ENCODE measurements at regions not wholly inside any gene's neighbourhood (a gene's known extent, or its start where the extent isn't known, plus 50 kb on each side); places are given as distances from the start of the nearest gene placed in this dataset.
"Not testable (repeated sequence)": the region's sequence is repeated elsewhere in the genome, so short reads cannot be mapped to it uniquely, and the experiment has no call there.

DNA sequence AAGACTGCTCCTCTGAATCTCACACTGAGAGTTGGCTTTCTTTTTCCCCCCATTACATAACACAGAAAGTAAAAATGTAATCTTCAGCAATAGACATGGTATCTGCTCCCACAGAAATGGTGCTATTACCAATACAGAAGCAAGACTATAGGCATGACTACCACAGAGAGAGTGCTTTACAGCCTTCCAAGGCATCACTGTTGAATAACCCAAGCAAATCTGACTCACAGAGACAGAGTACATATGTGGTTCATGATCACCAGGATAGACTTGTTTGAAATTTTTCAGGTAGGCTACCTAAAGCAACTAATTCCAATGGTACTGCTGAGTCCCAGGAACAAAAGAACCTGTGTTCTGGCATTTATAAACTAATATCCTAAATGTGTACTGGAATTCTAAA, 1373.4 kb upstream of the C9orf72 start:
- DNase-seq = no peak

DNA sequence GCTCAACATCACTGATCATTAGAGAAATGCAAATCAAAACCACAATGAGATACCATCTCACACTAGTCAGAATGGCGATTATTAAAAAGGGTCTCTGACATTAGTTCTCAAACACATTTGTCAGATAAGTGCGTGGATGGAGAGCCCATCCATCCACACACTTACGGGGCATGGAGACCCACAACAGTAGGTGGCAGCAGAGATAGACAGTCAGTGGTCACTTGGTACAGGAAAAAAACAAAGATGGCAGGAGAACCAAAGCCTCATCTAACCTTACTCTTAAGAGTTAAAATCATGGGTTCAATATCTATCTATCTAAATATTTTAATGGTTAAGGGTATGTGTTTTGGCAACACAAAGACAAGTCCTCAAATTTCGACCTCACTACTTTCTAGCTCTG, 1378.7 kb upstream of the C9orf72 start:
- DNase-seq = no peak

DNA sequence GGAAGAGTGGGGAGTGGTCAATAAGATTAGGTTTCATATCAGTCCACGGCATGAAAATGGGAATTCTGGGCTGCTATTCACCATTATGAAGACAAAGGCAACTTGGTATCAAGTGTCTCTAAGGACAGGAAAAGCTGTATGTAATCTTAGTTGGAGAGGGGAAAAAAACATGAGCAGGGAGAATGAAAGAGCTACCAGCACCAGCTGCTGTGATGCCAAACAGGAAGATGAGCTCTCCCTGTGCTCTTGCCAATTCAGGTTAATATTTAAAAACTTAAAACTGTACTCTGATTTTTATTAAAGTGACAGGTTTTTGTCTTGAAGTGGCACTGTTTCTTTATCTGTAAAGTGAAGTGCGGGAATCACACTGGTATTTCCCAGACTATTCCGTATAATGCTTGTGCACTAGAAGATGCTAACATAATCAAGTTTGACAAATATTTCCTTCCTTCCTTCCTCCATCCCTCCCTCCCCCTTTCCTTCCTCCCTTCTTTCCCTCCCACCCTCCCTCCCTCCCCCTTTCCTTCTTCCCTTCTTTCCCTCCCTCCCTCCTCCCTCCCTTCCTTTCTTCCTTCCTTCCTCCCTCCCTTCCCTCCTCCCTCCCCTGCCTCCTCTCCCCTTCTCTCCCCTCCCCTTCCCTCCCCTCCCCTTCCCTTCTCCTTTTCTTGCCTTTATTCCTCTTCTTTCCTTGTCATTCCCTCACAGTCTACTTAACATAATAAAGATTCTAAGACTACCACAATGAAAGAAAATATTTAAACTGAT, 1383.0 kb upstream of the C9orf72 start:
- no peak for DNase-seq

DNA sequence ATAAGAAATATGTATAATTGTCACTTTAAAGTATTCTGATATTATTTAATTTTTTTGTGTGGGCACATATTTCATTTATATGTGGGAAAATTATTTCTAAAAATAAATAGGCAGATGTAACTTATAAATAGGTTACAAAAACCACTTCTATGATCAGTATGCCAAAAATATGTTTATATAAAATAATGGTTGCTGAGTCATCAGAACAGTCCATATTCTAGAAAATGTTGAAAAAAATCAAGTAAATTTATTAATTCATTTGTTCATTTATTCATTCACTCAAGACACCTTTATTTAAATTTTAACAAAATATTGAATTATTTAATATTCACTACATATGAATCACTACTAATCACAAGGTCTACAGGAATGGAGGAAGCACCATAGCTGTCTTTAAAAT, 1387.3 kb upstream of the C9orf72 start:
- DNase-seq = no peak

DNA sequence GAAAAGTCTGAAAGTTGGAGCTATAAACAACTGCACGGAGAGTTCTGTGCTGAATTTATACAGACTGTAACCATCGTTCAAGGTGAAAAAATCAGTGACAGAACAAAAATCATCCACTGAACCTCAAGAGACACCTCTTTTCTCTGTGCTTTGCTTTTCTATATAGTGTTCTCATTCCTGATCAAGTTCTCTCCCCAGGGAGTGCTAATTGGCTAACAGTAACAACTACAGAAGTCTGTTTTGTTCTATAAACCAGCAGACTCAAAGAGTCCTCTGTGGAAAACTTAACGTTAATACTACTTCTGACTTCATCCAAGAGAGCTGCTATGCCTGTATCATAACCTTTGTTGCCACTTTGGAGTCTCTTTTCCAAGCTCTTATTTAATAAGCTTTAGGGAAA, 1388.3 kb upstream of the C9orf72 start:
- DNase-seq = no peak

DNA sequence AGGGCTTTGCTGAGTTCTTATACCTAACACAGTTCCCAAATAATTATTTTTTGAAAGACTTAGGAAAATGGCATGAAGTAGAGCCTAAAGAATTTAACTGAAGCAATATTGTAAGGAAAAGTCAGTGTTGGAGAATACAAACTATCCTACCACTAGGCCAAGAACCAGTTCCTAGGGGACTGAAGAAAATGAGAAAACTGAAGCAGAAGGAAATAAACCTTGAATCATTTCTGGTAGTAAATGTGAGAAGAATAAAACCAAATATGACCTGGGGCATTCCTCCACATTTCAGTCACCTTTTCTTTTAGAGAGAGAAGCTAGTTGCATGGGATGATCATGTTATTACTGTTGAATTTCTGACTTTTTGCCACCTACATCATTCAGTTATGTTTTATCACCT, 1393.9 kb upstream of the C9orf72 start:
- DNase-seq = no peak

DNA sequence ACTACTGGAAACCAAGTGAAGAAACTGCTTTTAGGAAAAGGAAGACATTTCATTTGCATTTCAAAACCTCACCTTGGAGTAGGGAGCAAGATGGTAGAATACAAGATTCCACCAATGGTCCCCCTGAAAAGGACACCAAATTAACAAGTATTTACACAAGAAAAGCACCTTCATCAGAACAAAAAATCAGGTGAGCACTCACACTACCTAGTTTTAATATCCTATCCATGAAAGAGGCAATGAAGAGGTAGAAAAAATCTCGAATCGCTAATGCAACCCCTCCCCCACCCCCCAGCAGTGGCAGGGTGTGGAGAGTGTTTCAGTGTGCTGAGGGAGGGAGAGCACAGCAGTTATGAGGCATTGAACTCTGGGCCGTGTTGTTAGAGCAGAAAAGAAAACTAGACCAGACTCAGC, 1397.0 kb upstream of the C9orf72 start:
- no peak for DNase-seq

DNA sequence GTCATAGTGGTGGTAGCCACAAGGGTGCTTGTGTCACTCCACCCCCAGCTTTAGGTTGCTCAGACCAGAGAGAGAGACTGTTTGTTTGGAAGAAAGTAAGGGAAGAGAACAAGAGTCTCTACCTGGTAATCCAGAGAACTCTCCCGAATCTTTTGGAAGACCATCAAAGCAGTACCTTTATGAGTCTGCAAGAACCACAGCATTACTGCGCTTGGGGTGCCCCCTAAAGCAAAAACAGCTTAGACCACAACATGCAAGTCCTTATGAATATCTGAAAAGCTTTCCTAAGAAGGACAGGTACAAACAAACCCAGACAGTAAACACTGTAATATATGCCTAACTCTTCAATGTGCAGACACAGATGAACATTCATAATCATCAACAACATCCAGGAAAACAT, 1398.6 kb upstream of the C9orf72 start:
- no peak for DNase-seq

DNA sequence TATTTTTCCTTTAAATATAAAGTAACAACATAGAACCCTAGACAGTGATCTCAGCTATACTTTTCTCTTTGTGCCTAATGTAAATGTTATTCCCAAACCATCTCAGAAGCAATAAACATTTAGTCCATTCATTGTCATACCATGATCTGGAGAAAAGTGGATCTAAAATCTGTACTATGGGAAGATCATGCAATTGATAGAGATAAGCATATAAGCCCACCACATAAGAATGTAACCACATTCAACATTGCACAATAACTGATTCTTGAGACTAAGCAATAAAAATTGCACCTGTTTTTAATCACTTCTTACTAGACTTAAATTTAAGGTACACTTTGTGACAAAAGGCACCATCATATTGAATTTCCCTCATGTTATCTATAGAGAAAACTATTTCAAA, 1403.0 kb upstream of the C9orf72 start:
- DNase-seq = no peak

DNA sequence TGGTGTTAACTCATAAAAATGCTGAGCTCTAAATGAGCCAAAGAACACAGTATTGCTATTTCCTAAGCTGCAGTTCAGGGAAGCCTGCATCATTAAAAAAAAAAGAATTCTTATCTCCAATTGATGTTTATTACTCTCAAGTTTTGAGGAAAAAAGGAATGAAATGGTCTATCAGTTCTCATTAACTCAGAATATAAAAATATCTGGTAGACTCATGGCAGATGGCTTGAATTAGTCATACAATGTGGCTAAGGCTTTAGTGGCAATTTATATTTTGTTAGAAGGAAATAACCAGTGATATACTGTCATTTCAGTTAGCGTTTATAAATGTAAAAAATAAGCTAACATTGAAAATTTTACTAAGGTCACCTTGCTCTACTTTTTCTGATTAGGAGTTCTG, 1403.4 kb upstream of the C9orf72 start:
- DNase-seq = no peak

DNA sequence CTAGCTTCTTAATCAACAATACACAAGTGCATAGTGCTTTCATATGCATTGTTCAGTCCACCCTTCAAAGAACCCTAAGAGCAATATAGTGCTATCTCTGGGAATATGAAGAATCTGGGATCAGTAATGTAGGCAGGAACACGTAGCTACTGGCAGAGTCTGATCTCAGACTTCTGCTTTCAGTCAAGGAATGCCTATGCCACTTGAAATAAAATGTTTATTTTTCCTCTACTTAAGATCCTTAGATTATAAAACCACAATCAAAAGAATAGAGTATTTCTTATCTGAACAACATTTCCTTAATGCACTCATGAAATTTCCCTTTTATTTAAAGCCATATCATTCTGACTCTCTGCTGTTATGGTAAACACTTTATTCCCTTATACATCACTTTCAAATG, 1407.8 kb upstream of the C9orf72 start:
- no peak for DNase-seq

DNA sequence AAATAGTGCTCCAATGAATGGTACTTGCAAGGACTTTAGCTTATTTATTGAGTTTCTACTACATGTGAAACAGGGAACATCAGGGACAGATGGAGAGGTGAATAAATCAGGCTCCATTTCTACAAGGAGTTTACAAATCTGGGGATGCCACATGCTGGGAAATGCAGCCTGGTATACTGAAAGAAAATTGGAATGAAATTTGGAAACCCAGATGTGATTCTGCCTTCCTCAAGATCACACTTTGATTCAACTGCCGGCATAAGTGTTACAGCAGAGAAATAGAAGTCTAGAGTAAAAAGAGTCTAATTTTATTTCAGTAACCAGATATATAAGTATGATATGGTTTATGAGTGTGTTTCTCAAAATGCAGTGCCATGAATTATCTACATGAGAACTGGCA, 1408.4 kb upstream of the C9orf72 start:
- no peak for DNase-seq

DNA sequence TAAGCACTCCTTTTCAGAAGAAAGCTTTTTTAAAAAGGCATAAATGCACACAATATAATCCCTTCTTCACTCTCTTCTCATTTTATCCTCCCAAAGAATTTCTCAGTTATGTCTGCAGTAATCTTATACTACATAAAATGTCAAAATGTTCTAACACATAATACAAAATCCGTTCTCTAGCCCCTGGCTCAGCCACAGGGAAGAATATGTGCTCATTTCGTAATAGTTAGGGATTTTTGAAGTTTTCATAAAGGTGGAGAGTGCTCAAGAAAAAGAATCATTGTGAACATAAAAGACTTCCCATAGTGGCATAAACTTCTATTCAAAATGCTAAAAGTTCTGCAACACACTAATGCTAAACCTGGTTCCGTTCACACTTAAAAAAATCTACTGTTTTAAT, 1410.7 kb upstream of the C9orf72 start:
- no peak for DNase-seq

DNA sequence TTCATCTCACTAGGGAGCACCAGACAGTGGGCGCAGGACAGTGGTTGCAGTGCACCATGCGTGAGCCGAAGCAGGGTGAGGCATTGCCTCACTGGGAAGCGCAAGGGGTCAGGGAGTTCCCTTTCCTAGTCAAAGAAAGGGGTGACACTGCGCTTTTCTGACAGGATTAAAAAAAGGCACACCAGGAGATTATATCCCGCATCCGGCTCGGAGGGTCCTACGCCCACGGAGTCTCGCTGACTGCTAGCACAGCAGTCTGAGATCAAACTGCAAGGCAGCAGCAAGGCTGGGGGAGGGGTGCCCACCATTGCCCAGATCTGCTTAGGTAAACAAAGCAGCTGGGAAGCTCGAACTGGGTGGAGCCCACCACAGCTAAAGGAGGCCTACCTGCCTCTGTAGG, 1416.7 kb upstream of the C9orf72 start:
- not testable (repeated sequence) for DNase-seq

DNA sequence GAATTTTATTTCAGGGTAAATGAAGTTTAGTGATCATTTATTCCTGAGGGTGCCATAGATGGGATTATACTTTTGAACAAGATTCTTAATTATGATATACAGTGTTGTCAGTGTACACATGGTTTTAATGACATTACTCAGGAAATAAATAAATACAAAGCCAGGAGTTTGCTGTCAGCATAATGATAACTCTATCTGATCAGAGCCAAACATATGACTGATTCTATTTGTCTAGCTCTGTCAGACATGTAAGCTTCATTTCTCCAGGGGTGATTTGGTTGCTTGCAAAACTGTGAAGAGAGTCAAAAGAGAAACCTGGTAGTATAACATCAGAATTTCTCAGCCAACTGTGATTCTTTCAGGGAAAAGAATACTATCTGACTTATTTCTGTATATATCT, 1425.8 kb upstream of the C9orf72 start:
- DNase-seq = no peak

DNA sequence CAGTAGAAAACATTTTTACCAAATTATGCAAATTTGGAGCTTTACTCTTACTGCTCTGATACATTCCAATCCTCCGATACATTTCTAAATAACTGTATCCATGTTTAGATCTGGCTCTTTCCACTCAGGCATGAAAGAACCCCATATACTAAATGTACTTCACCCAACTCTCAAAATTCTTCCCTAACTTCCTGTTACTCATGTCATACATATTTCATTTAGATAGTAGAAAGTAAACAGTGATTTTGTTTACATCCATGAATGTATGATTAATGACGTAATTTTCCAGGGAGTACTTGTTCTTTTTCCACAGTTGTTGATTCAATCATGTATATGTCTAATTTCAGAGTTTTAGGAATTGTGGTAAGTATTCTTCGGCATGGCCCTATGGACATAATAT, 1426.5 kb upstream of the C9orf72 start:
- no peak for DNase-seq

DNA sequence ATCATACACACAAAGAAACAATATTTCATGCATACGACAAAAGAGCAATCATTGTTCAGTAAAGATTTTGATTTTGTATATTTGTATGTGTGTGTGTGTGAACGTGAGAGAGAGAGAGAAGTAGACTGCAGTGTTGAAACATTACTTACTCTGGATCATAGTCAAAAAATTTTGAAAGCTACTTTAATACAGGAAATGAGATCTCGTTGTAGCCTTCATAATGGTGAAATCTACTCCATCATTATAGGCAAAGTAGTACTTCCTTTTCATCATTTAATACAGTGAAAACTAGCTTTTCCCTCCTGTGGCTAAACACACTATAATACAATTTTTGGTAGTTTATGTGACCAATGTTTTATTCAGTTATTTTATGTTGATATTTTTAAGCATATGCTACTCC, 1427.7 kb upstream of the C9orf72 start:
- no peak for DNase-seq

DNA sequence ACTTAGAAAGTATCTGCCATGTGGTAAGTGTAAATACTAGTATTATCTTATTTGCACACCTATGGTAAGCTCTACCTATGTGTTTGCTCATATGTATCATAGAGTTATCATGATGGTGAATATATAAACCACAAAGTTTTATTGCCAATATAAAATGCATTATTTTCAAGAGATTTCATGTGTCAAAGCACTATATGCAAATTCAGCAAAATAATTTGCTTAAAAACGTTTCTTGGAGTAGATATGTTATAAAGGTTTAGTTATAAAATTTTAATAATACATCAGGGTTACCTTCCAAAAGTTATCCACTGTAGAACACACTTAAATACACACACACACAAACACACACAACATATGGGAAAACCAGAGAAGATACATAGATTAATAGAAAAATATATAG, 1431.7 kb upstream of the C9orf72 start:
- DNase-seq = no peak

DNA sequence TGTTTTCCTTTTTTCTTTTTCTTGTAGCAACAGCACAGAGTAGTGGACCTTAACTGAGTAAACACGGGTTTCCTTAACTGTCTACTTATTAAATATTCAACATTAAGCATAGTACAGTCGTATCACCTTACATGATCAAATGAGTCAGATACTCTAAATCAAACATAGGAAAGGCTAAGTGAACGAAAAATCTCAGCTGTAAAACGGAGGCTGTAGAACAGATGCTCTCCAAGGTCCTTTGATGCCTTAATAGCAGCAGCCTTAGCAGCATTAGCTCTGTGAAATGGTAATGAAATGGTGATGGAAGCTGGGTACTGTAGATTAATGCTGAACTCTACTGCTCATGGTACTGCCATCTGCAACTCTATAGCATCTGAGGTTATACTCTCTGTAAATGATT, 1433.3 kb upstream of the C9orf72 start:
- DNase-seq = no peak

DNA sequence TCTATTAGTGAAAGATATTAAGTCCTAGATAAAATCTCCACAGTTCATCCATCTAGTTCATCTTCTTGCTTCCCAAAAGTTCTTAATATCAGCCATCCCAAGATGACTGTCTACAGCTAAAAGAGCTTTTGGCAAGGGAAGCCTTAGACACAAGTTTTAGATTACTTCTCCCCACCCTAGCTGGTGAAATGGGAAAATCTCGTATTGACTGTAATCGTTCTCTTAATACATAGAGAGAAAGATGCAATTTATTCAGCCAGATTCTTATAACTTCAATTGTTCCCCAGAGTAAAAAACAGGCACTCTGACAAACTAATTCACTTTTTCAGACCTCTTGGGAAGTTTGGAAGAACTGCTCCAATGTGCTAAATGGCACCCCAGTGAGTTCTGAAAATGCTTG, 1439.6 kb upstream of the C9orf72 start:
- DNase-seq = no peak

DNA sequence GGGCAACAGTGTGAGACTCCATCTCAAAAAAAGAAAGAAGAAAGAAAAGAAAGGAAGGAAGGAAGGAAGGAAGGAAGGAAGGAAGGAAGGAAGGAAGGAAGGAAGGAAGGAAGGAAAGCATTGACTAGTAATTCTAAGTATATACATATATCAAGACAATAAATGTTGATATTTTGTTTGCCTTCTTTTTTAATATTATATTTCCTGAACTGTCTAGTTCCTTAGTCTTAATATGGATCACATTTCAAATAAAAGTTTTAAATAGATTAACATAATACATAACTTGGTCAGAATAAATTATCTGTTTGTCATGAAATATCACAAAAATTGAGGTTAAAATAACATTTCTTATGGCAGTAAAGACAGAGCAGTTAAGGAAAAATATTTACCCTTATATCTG, 1448.4 kb upstream of the C9orf72 start:
- DNase-seq = no peak

DNA sequence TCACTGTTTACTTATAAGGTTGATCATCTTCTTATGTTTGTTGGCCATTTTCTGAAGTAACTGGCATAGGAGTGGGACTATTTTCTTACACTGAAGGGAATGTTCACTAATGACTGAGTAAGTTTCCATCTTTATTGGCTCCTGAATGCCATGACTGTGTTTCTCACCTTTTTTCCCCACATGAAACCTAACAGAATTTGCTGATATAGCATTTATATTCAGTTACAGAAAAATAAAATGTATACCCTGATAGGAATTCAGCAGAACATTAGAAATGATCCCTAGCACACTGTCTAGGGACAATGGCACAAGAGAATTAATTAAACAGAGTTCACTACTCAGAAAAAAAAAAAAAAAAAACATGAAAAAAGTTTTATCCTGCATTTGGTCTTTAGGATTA, 1465.1 kb upstream of the C9orf72 start:
- no peak for DNase-seq

DNA sequence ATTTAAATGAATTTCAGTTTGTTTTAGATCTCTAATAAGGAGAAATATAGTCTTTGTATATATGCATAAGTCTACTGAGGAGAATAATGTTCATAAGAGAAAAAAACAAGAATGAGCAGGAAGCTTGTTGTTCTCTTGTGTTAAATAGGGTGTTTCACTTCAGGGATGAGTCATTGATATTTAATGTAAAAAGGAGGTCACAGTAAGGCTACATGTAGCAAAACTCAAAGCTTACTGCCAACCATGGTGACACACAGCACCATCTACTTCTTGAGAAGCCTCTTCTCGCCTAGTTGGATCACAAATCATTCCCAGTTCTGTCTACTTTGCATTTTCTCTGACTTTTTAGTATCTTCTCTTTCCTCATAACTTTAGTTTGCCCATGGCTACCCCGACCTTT, 1466.0 kb upstream of the C9orf72 start:
- DNase-seq = no peak

DNA sequence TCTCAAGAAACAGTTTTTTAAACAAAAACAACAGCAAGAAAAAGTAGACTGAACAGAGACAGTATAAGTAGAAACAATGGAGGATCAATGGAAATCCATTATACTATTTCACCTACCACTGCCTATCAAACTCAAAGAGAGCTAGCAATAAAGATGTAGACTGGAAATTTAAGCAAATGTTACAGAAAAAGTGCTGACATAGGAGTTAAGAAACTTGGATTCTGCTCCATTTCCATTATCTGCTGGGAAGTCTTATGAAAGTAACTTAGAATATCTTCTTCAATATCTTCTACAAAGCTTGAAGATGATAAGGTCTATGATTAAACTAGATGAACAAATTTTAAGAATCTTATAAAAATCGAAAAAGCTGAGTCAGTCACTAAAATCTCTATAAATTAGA, 1469.8 kb upstream of the C9orf72 start:
- no peak for DNase-seq

DNA sequence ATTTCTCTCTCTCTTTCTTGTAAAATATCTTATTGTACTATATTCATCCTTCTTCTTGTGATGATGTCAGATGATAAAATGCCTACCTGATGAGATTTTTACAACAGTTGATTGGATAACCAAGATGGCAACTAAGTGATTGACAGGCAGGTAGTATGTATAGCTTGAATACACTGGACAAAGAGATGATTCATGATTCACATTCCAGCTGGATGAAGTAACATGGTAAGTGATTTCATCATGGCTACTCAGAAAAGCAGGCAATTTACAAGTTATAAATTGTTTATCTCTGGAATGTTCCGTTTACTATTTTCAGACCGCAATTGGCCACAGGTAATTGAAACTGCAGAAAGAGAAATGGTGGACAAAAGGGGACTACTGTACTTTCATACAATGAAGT, 1471.7 kb upstream of the C9orf72 start:
- no peak for DNase-seq

DNA sequence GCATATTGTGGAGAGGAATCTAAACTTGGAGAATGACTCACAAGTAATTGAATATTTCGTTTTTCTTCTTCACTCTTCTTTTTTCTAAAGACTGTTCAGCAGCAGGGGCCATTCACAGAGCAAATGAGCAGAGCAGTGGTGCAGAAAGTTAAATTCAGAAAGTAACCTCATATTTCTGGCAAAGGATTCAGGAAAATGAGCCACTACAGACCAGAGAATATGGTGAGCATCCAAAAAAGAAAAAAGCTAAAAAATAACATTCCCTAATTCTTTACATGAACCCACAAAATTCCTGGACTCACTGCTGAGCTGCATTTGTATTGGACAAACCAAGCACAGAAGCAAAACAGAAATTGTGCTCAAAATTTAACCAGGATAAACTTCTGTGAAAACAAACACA, 1486.8 kb upstream of the C9orf72 start:
- no peak for DNase-seq

All from bone marrow (tissue), 2 donors.